ENCODE measurements at regions not wholly inside any gene's neighbourhood (a gene's known extent, or its start where the extent isn't known, plus 50 kb on each side); places are given as distances from the start of the nearest gene placed in this dataset.
A peak's percentile ranks its signal among the peaks of the same experiment; 100 is the strongest.

GRCh38 chr2:2756886-2757285 lies 425.8 kb upstream of the MYT1L start:
- no peak for DNase-seq

DNA sequence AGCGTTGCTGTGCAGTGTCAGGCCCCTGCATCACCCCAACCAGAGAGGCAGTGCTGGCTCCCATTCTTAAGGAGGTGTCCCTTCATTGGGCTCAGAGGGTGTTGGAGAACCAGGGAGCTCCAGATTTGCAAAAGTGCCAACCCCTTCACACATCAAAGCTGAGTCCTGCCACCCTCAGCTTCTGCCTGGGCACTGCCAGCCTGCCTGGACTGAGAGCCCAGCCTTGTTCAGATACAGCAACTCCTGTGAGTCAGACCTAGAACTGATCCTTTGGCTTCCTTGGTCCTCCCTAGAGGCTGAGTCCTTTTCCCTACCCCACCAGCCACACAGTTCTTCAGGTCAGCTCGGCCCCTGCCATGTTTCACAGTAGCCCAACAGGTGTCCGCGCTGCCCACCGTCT lies 424.9 kb upstream of the MYT1L start:
- no peak for DNase-seq

- DNase-seq = no peak
Observed at GRCh38 chr2:2754940-2755339, 423.9 kb upstream of the MYT1L start.

DNA sequence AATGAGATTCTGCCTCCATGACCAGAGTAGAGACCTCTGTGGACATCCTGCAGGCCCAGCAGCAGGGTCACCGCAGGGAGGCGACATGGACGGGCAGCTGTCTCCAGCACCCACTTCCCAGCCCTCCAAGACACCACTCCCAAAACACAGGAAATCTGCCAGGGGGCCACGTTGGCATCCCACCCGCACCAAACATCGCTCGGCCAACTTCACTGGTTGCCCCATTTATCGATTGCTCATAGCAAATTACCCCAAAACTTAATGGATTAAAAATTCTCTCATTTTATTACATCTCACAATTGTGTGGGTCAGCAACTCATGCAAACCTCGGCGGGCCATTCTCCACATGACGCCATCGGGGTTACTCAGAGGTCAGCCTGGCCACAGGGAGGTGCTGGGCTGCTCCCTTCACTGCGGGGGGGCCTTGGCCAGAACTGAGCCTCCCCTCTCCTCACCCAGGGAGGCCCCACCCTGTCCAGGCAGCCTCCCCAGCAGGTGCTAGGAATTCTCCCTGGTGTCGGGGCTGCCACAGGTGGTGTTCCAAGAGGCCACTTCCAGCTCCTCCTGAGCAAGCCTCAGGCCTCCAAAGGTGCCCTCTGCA lies 420.7 kb upstream of the MYT1L start:
- DNase-seq = no peak

- DNase-seq = no peak
Observed at GRCh38 chr2:2750867-2751714, 420.0 kb upstream of the MYT1L start.

DNA sequence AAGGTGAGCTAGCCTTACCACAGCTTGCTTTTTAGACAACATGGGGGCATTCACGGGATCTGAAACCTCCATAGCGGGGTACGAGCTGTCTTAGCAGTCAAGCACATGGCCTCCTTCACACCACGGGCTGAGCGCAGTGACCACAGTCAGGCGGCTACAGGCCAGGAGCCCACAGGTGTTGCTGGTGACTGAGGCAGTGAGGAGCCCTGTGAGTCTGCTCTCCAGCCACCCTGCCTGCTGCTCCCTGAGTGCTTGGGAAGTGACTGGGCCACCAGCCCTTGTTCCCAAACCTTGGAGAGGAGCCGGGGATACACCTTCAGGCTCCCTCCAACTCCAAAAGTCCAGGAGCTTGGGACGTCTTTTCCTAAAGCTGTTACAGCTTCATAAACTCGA lies 418.1 kb upstream of the MYT1L start:
- no peak for DNase-seq

DNA sequence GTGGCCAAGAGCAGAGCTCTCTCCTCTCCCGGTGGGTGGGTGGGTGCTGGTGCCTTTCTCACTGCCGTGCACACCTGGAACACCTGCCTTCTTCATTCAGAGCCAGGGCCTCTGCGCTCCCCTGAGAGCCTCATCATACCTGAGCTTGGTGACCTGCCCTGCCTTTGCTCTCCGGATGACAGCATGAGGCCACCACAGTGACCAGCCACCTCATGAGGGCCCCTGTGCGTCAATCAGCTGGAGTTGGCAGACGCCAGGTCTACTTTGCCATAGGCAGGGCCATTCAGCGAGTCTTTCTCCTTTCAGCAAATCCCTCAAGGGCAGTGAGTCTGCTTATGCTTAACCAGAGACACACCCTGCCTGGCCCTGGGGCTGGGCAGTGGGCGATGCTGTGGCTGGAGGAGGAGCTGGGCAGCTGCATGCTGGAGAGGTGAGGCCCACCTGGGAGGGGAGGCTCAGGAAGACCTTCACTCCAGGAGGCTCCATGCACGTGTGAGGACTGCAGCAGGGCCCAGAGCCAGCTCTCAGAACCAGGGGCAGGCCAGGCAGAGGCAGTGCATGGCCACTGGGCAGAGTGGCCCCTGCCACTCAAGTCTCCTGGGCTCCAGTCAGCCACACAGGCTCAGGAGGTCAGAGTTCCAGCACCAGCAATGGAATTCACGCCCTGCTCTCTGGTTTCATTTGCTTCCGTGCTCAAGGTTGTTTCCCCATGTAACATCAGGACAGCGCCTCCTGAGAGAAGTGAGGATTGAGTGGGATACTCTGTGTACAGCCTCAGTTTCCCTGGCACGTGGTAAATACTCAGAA lies 417.5 kb upstream of the MYT1L start:
- no peak for DNase-seq

DNA sequence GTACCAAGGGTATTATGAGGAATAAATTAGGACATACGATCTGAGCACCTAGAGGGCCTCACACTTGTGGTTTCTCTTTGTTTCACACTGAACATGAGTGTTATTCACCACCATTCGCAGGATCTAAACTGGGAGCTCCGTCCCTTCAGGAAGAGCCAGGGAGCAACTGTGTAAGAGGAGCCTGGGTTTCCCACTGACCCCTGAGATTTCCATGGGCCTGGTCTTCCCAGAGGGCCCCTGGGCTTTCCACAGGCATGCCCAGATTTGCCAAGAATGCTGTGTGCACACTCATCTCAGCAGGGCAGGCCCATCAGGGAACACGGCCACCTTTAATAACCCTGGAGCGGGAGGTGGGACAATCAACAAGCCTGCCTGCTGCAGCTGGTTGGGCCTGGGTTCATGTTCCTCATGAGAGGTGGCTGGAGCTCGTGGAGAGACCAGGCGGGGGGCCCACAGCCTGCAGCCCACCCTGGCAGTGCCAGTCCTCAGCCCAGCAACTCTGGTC lies 416.8 kb upstream of the MYT1L start:
- DNase-seq = no peak

DNA sequence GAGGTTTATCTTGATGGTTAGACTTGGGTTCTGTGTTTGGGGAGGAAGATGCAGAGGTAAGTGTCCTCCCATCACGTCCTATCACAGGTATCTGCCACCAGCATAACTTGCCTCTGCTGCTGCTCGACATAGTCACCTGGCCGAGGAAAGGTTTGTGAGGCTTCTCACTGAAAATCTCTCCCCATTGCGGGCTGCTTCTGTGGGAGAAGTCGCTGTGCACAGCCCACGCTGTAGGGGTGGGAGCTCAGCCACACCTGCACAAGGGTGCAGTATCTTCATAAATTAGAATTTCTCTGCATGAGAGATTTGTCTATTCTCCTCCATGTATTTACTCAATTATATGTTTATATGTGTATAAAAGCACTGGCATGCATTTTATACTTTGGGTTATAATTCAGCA lies 415.7 kb upstream of the MYT1L start:
- DNase-seq = no peak

- no peak for DNase-seq
Observed at GRCh38 chr2:2744958-2745715, 414.1 kb upstream of the MYT1L start.

DNA sequence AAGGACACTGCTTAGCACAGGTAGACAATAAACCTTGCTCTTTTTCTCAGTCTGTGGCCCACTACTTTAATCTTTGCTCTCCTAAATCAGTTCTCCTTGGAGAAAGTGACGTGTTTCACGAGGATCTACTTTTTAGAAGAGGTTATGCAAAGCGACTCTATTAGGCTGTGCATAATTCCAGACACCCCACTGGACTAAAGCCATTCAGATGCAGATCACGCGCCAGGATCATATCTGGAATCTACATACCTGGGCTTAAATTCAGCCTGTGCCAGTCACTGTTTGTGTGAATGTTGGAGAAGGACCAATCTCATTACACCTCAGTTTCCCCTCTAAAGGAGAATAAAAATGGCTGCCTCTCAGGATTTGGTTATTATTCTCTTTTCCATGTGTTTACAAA lies 413.0 kb upstream of the MYT1L start:
- DNase-seq = no peak

DNA sequence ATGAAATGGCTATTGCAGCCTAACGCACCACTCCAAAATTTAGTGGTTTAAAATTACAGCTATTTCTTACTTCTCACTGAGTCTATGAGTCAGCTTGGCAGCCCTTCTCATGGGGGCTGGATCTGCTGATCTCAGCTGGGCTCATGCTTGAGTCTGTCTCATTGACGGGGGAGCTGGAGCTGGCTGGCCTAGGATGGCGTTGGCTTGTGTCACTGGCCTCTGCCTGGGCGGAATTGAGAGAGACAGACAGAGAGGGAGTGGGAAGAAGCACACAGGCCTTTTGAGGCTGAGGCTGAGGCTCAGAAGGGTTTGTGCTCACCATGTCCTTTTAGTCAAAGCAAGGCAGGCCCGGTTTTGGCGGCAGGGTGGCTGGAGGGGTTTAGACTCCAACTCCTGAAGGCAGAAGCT lies 412.1 kb upstream of the MYT1L start:
- DNase-seq = no peak

DNA sequence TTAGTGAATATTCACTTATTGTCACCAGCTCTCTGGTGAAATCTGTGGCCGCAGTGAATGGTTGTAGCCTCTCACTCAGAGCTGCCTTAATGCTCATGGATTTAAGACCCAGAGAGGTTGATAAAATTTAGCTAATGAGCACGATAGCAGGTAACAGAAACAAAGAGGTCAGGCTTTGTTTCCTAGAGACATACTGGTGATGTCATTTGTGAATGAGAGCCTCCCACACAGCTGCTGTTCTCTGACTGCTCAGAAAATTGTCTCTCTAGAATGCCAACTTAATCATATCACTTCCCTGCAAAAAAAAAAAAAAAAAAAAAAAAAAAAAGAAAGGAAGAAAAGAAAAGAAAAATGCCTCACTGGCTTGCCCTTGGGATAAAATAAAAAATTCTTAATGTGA lies 411.7 kb upstream of the MYT1L start:
- peak; percentile 50 for DNase-seq

GRCh38 chr2:2740238-2740775 lies 409.2 kb upstream of the MYT1L start:
- DNase-seq = no peak

DNA sequence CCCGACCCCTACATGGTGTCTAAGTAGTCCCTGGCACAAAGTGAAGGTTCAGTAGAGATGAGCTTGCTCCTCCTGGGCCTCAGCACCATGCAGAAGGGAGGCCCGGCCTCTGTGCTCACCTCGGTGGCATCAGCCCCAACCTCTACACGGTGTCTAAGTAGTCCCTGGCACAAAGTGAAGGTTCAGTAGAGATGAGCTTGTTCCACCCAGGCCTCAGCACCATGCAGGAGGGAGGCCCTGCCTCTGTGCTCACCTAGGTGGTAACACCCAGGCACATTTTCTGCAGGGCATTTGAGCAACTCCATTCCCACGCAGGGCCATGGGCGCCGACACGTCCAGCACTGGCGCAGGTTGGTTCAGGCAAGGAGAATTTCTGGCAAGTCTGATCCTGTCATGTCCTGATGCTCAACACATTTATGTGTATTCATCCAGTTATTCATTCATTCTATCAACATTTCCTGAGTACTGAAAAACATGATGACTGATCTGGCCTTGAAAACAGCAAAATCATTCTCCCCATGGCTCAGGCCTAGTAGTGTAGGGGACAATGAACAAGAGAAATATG lies 408.2 kb upstream of the MYT1L start:
- DNase-seq = no peak

DNA sequence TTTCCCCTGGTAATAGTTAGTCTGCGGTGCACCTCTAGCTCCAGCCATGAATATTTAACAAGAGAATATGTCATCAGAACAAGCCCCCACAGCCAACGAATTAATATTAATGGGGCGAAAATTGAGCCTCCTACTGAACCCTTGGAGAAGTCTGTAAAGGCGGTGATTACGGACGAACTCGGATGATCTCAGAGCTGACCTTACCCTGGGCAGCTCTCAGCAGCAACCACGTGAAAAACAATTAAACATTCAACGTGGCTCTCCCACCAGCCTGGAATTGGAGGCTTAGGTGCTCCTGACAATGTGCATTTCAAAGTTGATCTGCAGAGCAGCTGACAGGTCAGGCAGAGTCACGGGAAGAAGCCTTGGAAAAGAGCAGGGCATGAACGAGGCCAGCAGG lies 407.6 kb upstream of the MYT1L start:
- DNase-seq = peak; percentile 38

DNA sequence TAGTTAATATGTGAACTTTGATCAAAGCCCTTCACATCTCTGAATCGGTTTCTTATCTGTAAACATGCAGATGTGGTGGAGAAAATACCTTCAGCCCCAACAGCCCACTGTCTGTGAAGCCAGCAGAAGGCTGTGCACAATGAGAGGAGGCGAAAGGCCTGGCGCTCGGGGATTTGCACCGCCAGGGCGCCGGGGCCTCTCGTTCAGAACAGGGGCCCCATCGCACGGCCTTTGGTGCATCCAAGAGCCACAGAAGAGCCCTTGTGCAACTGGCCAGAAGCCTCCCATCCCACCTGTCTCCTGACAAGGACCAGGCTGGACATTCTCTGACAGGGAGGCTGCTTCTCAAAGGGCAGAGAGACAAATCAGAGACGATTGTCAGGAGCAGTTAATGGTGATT lies 407.2 kb upstream of the MYT1L start:
- DNase-seq = no peak

- no peak for DNase-seq
Observed at GRCh38 chr2:2735041-2735440, 404.0 kb upstream of the MYT1L start.

- DNase-seq = no peak
Observed at GRCh38 chr2:2734308-2734707, 403.2 kb upstream of the MYT1L start.

DNA sequence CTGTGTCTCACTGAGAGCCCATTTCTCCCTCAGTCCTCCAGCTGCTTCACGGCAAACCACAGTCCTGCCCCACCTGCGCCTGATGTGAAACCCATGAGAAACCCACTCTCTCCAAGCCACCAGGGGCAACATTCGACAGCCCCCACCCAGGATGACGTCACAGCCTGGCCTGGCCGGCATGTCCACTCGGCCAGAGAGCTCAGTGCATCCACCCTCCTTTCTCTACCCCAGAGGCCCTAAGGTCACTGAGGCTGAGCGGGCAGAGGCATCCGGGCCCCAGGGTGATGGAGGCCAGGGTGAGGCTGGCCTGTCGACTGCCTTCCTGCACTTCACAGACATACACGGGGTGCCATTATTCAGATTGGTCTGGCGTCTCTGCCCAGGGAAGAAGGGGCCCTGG lies 402.7 kb upstream of the MYT1L start:
- no peak for DNase-seq

GRCh38 chr2:2732331-2733119 lies 401.4 kb upstream of the MYT1L start:
- DNase-seq = no peak

Data from retina (tissue), 1 donor.